Colonic mucosa (tissue), 4 donors: ENCODE measurements at regions not wholly inside any gene's neighbourhood (a gene's known extent, or its start where the extent isn't known, plus 50 kb on each side); places are given as distances from the start of the nearest gene placed in this dataset.

Source experiments
- DNase-seq: peaks from one replicate; pipeline ENCODE4 v3.0.0-alpha.2; 2020
- H3K27ac ChIP-seq: fragments of 200-600 bp; one replicate; pipeline ENCODE4 v1.8.0; 2021
- H3K27me3 ChIP-seq: fragments of 200-600 bp; one replicate; pipeline ENCODE4 v1.8.0; 2021
- H3K36me3 ChIP-seq: fragments of 200-600 bp; one replicate; pipeline ENCODE4 v1.8.0; 2021
- H3K4me1 ChIP-seq: fragments of 200-600 bp; one replicate; pipeline ENCODE4 v1.8.0; 2021; ENCODE audit warnings: mild to moderate bottlenecking
- H3K4me3 ChIP-seq: fragments of 200-600 bp; one replicate; pipeline ENCODE4 v1.8.0; 2021
- H3K9ac ChIP-seq, 2 donors: one replicate each; pipeline ENCODE4 v1.7.0; 2013; ENCODE audit warnings: control low read depth in 2 of 2, low read depth in 2 of 2, low read length in 2 of 2
- H3K9me3 ChIP-seq: fragments of 200-600 bp; one replicate; pipeline ENCODE4 v1.8.0; 2021
- CTCF ChIP-seq: fragments of 200-600 bp; IDR thresholded peaks from one replicate; pipeline ENCODE4 v1.8.0; 2022; ENCODE audit warnings: antibody characterized with exemption, mild to moderate bottlenecking
- intact Hi-C: fragments of 100-400 bp; cut with DNase I; formaldehyde crosslinking; loops from one replicate; pipeline ENCODE4 v1.14.1; 2022
- donor health status: healthy.
- donor health status: DM: no; HTN: no; CAD: no.
- donor health status: DM: no; HTN: no; CAD: no.

GRCh38 chr6:22380236-22380635 is 83.4 kb upstream of the PRL start:
- no peak for DNase-seq
- no peaks in the 10 kb centered on the region for H3K36me3 ChIP-seq
- H3K27ac ChIP-seq, result no peak overlapping the region
- no peak overlapping the region for H3K4me3 ChIP-seq
- no peaks in the 10 kb centered on the region for H3K4me1 ChIP-seq
- H3K9ac ChIP-seq, result no peak overlapping the region
- intact Hi-C loops, result no loop called here
- TF ChIP-seq CTCF, result no peak
- H3K27me3 ChIP-seq, result no peaks in the 10 kb centered on the region
- H3K9me3 ChIP-seq, result no peaks in the 10 kb centered on the region

- no peaks in the 10 kb centered on the region for H3K9me3 ChIP-seq
- H3K36me3 ChIP-seq, result no peaks in the 10 kb centered on the region
- intact Hi-C loops, result no loop called here
- no peaks in the 10 kb centered on the region for H3K4me1 ChIP-seq
- H3K27me3 ChIP-seq, result no peaks in the 10 kb centered on the region
- H3K9ac ChIP-seq, result no peak overlapping the region
- H3K27ac ChIP-seq, result no peak overlapping the region
- no peak for TF ChIP-seq CTCF
- DNase-seq, result no peak
- no peak overlapping the region for H3K4me3 ChIP-seq
Measured at GRCh38 chr6:22381845-22382544, 85.2 kb upstream of the PRL start.

- H3K27me3 ChIP-seq, result no peaks in the 10 kb centered on the region
Measured at GRCh38 chr6:22383016-22383415, 86.2 kb upstream of the PRL start.

GRCh38 chr6:22392711-22393110 is 95.9 kb upstream of the PRL start:
- H3K4me1 ChIP-seq, result no peaks in the 10 kb centered on the region
- H3K27ac ChIP-seq, result no peak overlapping the region
- DNase-seq, result no peak
- intact Hi-C loops, result no loop called here
- TF ChIP-seq CTCF, result no peak
- H3K4me3 ChIP-seq, result no peak overlapping the region
- no peaks in the 10 kb centered on the region for H3K9me3 ChIP-seq
- no peaks in the 10 kb centered on the region for H3K27me3 ChIP-seq
- no peaks in the 10 kb centered on the region for H3K36me3 ChIP-seq
- H3K9ac ChIP-seq, result no peak overlapping the region

More at GRCh38 chr6:22383016-22383415, 86.2 kb upstream of the PRL start:
- Histone ChIP-seq H3K27ac (no peak overlapping the region), H3K4me1 (no peaks in the 10 kb centered on the region), H3K9me3 (no peaks in the 10 kb centered on the region), H3K9ac (no peak overlapping the region), H3K4me3 (no peak overlapping the region), H3K36me3 (no peaks in the 10 kb centered on the region)
- DNase-seq, result no peak
- intact Hi-C loops, result no loop called here
- TF ChIP-seq CTCF, result no peak

- intact Hi-C loops, result no loop called here
- Histone ChIP-seq H3K4me3 (no peak overlapping the region), H3K4me1 (no peaks in the 10 kb centered on the region), H3K9ac (no peak overlapping the region), H3K36me3 (no peaks in the 10 kb centered on the region), H3K9me3 (no peaks in the 10 kb centered on the region), H3K27me3 (no peaks in the 10 kb centered on the region), H3K27ac (no peak overlapping the region)
- DNase-seq, result no peak
- TF ChIP-seq CTCF, result no peak
Measured at GRCh38 chr6:22394691-22395090, 97.9 kb upstream of the PRL start.
